ENCODE measurements at regions not wholly inside any gene's neighbourhood (a gene's known extent, or its start where the extent isn't known, plus 50 kb on each side); places are given as distances from the start of the nearest gene placed in this dataset.

GRCh38 chr2:129276978-129277584 lies 702.4 kb upstream of the RAB6C start:
- H3K27me3 ChIP-seq (ENCODE audit: control insufficient read depth in 1 of 2, insufficient read depth in 2 of 2, low read length in 2 of 2), result no peaks in the 10 kb centered on the region
- no peaks in the 10 kb centered on the region for H3K9me3 ChIP-seq (ENCODE audit: control insufficient read depth in 2 of 2, insufficient read depth in 1 of 2, low read depth in 1 of 2, low read length in 1 of 2)
- H3K4me3 ChIP-seq (ENCODE audit: low read depth in 1 of 2, low read length in 2 of 2), result no peak overlapping the region
- H3K4me1 ChIP-seq (ENCODE audit: control insufficient read depth in 2 of 2, insufficient read depth in 2 of 2, low read length in 1 of 2), result no peaks in the 10 kb centered on the region
- no peak overlapping the region for H3K27ac ChIP-seq (ENCODE audit: low read depth in 2 of 2, low read length in 1 of 2)
- WGBS, 2 donors, result 70 to 78% methylated on average over 5 of the region's 5 CpGs
- H3K36me3 ChIP-seq (ENCODE audit: control insufficient read depth in 2 of 2, insufficient read depth in 2 of 2, low read length in 1 of 2), result no peaks in the 10 kb centered on the region

- Histone ChIP-seq H3K27ac (ENCODE audit: low read depth in 2 of 2, low read length in 1 of 2) (no peak overlapping the region), H3K27me3 (ENCODE audit: control insufficient read depth in 1 of 2, insufficient read depth in 2 of 2, low read length in 2 of 2) (no peaks in the 10 kb centered on the region), H3K36me3 (ENCODE audit: control insufficient read depth in 2 of 2, insufficient read depth in 2 of 2, low read length in 1 of 2) (no peaks in the 10 kb centered on the region), H3K4me1 (ENCODE audit: control insufficient read depth in 2 of 2, insufficient read depth in 2 of 2, low read length in 1 of 2) (no peaks in the 10 kb centered on the region), H3K9me3 (ENCODE audit: control insufficient read depth in 2 of 2, insufficient read depth in 1 of 2, low read depth in 1 of 2, low read length in 1 of 2) (no peaks in the 10 kb centered on the region), H3K4me3 (ENCODE audit: low read depth in 1 of 2, low read length in 2 of 2) (no peak overlapping the region)
- 88 to 92% methylated on average over 2 of the region's 2 CpGs for WGBS, 2 donors
Observed at GRCh38 chr2:129277585-129277981, 701.9 kb upstream of the RAB6C start.

- H3K27ac ChIP-seq (ENCODE audit: low read depth in 2 of 2, low read length in 1 of 2), result no peak overlapping the region
- H3K36me3 ChIP-seq (ENCODE audit: control insufficient read depth in 2 of 2, insufficient read depth in 2 of 2, low read length in 1 of 2), result no peaks in the 10 kb centered on the region
- H3K4me3 ChIP-seq (ENCODE audit: low read depth in 1 of 2, low read length in 2 of 2), result no peak overlapping the region
- no peaks in the 10 kb centered on the region for H3K4me1 ChIP-seq (ENCODE audit: control insufficient read depth in 2 of 2, insufficient read depth in 2 of 2, low read length in 1 of 2)
- H3K9me3 ChIP-seq (ENCODE audit: control insufficient read depth in 2 of 2, insufficient read depth in 1 of 2, low read depth in 1 of 2, low read length in 1 of 2), result no peaks in the 10 kb centered on the region
- H3K27me3 ChIP-seq (ENCODE audit: control insufficient read depth in 1 of 2, insufficient read depth in 2 of 2, low read length in 2 of 2), result no peaks in the 10 kb centered on the region
- 61 to 63% methylated on average over 5 of the region's 5 CpGs for WGBS, 2 donors
Observed at GRCh38 chr2:129281791-129282530, 697.5 kb upstream of the RAB6C start.

- Histone ChIP-seq H3K27me3 (ENCODE audit: control insufficient read depth in 1 of 2, insufficient read depth in 2 of 2, low read length in 2 of 2) (no peaks in the 10 kb centered on the region), H3K9me3 (ENCODE audit: control insufficient read depth in 2 of 2, insufficient read depth in 1 of 2, low read depth in 1 of 2, low read length in 1 of 2) (no peaks in the 10 kb centered on the region), H3K4me3 (ENCODE audit: low read depth in 1 of 2, low read length in 2 of 2) (no peak overlapping the region), H3K27ac (ENCODE audit: low read depth in 2 of 2, low read length in 1 of 2) (no peak overlapping the region), H3K4me1 (ENCODE audit: control insufficient read depth in 2 of 2, insufficient read depth in 2 of 2, low read length in 1 of 2) (no peaks in the 10 kb centered on the region), H3K36me3 (ENCODE audit: control insufficient read depth in 2 of 2, insufficient read depth in 2 of 2, low read length in 1 of 2) (no peaks in the 10 kb centered on the region)
Observed at GRCh38 chr2:129285012-129285411, 694.5 kb upstream of the RAB6C start.

- no peak overlapping the region for H3K4me3 ChIP-seq (ENCODE audit: low read depth in 1 of 2, low read length in 2 of 2)
- no peak overlapping the region for H3K27ac ChIP-seq (ENCODE audit: low read depth in 2 of 2, low read length in 1 of 2)
- 2 to 56% methylated on average over 1 of the region's 1 CpG for WGBS, 2 donors
- H3K9me3 ChIP-seq (ENCODE audit: control insufficient read depth in 2 of 2, insufficient read depth in 1 of 2, low read depth in 1 of 2, low read length in 1 of 2), result no peaks in the 10 kb centered on the region
- no peaks in the 10 kb centered on the region for H3K36me3 ChIP-seq (ENCODE audit: control insufficient read depth in 2 of 2, insufficient read depth in 2 of 2, low read length in 1 of 2)
- no peaks in the 10 kb centered on the region for H3K4me1 ChIP-seq (ENCODE audit: control insufficient read depth in 2 of 2, insufficient read depth in 2 of 2, low read length in 1 of 2)
- no peaks in the 10 kb centered on the region for H3K27me3 ChIP-seq (ENCODE audit: control insufficient read depth in 1 of 2, insufficient read depth in 2 of 2, low read length in 2 of 2)
Observed at GRCh38 chr2:129293326-129293725, 686.1 kb upstream of the RAB6C start.

- Histone ChIP-seq H3K4me1 (ENCODE audit: control insufficient read depth in 2 of 2, insufficient read depth in 2 of 2, low read length in 1 of 2) (no peaks in the 10 kb centered on the region), H3K27me3 (ENCODE audit: control insufficient read depth in 1 of 2, insufficient read depth in 2 of 2, low read length in 2 of 2) (no peaks in the 10 kb centered on the region), H3K4me3 (ENCODE audit: low read depth in 1 of 2, low read length in 2 of 2) (no peak overlapping the region), H3K36me3 (ENCODE audit: control insufficient read depth in 2 of 2, insufficient read depth in 2 of 2, low read length in 1 of 2) (no peaks in the 10 kb centered on the region), H3K27ac (ENCODE audit: low read depth in 2 of 2, low read length in 1 of 2) (no peak overlapping the region), H3K9me3 (ENCODE audit: control insufficient read depth in 2 of 2, insufficient read depth in 1 of 2, low read depth in 1 of 2, low read length in 1 of 2) (no peaks in the 10 kb centered on the region)
- 83 to 85% methylated on average over 4 of the region's 4 CpGs for WGBS, 2 donors
Observed at GRCh38 chr2:129296396-129296795, 683.1 kb upstream of the RAB6C start.

- H3K27me3 ChIP-seq (ENCODE audit: control insufficient read depth in 1 of 2, insufficient read depth in 2 of 2, low read length in 2 of 2), result no peaks in the 10 kb centered on the region
- no peak overlapping the region for H3K27ac ChIP-seq (ENCODE audit: low read depth in 2 of 2, low read length in 1 of 2)
- 19 to 31% methylated on average over 5 of the region's 5 CpGs for WGBS, 2 donors
- no peak overlapping the region for H3K4me3 ChIP-seq (ENCODE audit: low read depth in 1 of 2, low read length in 2 of 2)
- H3K36me3 ChIP-seq (ENCODE audit: control insufficient read depth in 2 of 2, insufficient read depth in 2 of 2, low read length in 1 of 2), result no peaks in the 10 kb centered on the region
- H3K4me1 ChIP-seq (ENCODE audit: control insufficient read depth in 2 of 2, insufficient read depth in 2 of 2, low read length in 1 of 2), result no peaks in the 10 kb centered on the region
- H3K9me3 ChIP-seq (ENCODE audit: control insufficient read depth in 2 of 2, insufficient read depth in 1 of 2, low read depth in 1 of 2, low read length in 1 of 2), result no peaks in the 10 kb centered on the region
Observed at GRCh38 chr2:129296806-129297205, 682.7 kb upstream of the RAB6C start.

GRCh38 chr2:129297430-129297829 lies 682.0 kb upstream of the RAB6C start:
- Histone ChIP-seq H3K9me3 (ENCODE audit: control insufficient read depth in 2 of 2, insufficient read depth in 1 of 2, low read depth in 1 of 2, low read length in 1 of 2) (no peaks in the 10 kb centered on the region), H3K27ac (ENCODE audit: low read depth in 2 of 2, low read length in 1 of 2) (no peak overlapping the region), H3K4me1 (ENCODE audit: control insufficient read depth in 2 of 2, insufficient read depth in 2 of 2, low read length in 1 of 2) (peaks cover 0 to 3% of the 10 kb centered on the region in 2 donors), H3K4me3 (ENCODE audit: low read depth in 1 of 2, low read length in 2 of 2) (no peak overlapping the region), H3K36me3 (ENCODE audit: control insufficient read depth in 2 of 2, insufficient read depth in 2 of 2, low read length in 1 of 2) (no peaks in the 10 kb centered on the region), H3K27me3 (ENCODE audit: control insufficient read depth in 1 of 2, insufficient read depth in 2 of 2, low read length in 2 of 2) (no peaks in the 10 kb centered on the region)
- 61 to 70% methylated on average over 4 of the region's 4 CpGs for WGBS, 2 donors

- Histone ChIP-seq H3K27me3 (ENCODE audit: control insufficient read depth in 1 of 2, insufficient read depth in 2 of 2, low read length in 2 of 2) (no peaks in the 10 kb centered on the region), H3K9me3 (ENCODE audit: control insufficient read depth in 2 of 2, insufficient read depth in 1 of 2, low read depth in 1 of 2, low read length in 1 of 2) (peaks cover 0 to 3% of the 10 kb centered on the region in 2 donors), H3K36me3 (ENCODE audit: control insufficient read depth in 2 of 2, insufficient read depth in 2 of 2, low read length in 1 of 2) (no peaks in the 10 kb centered on the region), H3K4me1 (ENCODE audit: control insufficient read depth in 2 of 2, insufficient read depth in 2 of 2, low read length in 1 of 2) (peaks cover 0 to 3% of the 10 kb centered on the region in 2 donors), H3K27ac (ENCODE audit: low read depth in 2 of 2, low read length in 1 of 2) (no peak overlapping the region), H3K4me3 (ENCODE audit: low read depth in 1 of 2, low read length in 2 of 2) (no peak overlapping the region)
- 93% methylated on average over 2 of the region's 2 CpGs for WGBS, 2 donors
Observed at GRCh38 chr2:129299338-129299737, 680.1 kb upstream of the RAB6C start.

- Histone ChIP-seq H3K27ac (ENCODE audit: low read depth in 2 of 2, low read length in 1 of 2) (no peak overlapping the region), H3K27me3 (ENCODE audit: control insufficient read depth in 1 of 2, insufficient read depth in 2 of 2, low read length in 2 of 2) (no peaks in the 10 kb centered on the region), H3K4me3 (ENCODE audit: low read depth in 1 of 2, low read length in 2 of 2) (no peak overlapping the region), H3K4me1 (ENCODE audit: control insufficient read depth in 2 of 2, insufficient read depth in 2 of 2, low read length in 1 of 2) (peaks cover 0 to 3% of the 10 kb centered on the region in 2 donors), H3K9me3 (ENCODE audit: control insufficient read depth in 2 of 2, insufficient read depth in 1 of 2, low read depth in 1 of 2, low read length in 1 of 2) (peaks cover 0 to 5% of the 10 kb centered on the region in 2 donors), H3K36me3 (ENCODE audit: control insufficient read depth in 2 of 2, insufficient read depth in 2 of 2, low read length in 1 of 2) (no peaks in the 10 kb centered on the region)
- 90 to 91% methylated on average over 8 of the region's 8 CpGs for WGBS, 2 donors
Observed at GRCh38 chr2:129299756-129300155, 679.7 kb upstream of the RAB6C start.
